GM13977 (cell line): ENCODE measurements at regions not wholly inside any gene's neighbourhood (a gene's known extent, or its start where the extent isn't known, plus 50 kb on each side); places are given as distances from the start of the nearest gene placed in this dataset.
"Not testable (repeated sequence)": the region's sequence is repeated elsewhere in the genome, so short reads cannot be mapped to it uniquely, and the experiment has no call there.

Experiments used
- DNase-seq: peaks from one replicate; pipeline ENCODE4 v3.0.0; 2012; ENCODE audit warnings: low spot score
- CTCF ChIP-seq: IDR thresholded peaks from 2 replicates; pipeline ENCODE4 v1.5.1; 2012; ENCODE audit warnings: mild to moderate bottlenecking, control low read depth; ENCODE audit not compliant: insufficient read depth; ENCODE audit errors: extremely low read depth, missing control alignments
- in situ Hi-C: fragments of 300-500 bp; cut with MboI; formaldehyde crosslinking; loops from one replicate; pipeline ENCODE4 v1.12.0; 2022; ENCODE audit warnings: low sequenced_read_pairs, low pct_unique_long_range_greater_than_20kb, mixed read lengths, inconsistent platforms; ENCODE audit not compliant: unreplicated experiment

GRCh38 chr5:118590806-118591205 lies 397.5 kb downstream of the DTWD2 start:
- DNase-seq, result no peak
- in situ Hi-C loops, result no loop called here
- TF ChIP-seq CTCF, result no peak

GRCh38 chr5:118580949-118581348 lies 407.4 kb downstream of the DTWD2 start:
- no peak for TF ChIP-seq CTCF
- no peak for DNase-seq
- in situ Hi-C loops, result no loop called here

GRCh38 chr5:118578093-118578492 lies 410.3 kb downstream of the DTWD2 start:
- no peak for TF ChIP-seq CTCF
- in situ Hi-C loops, result no loop called here

GRCh38 chr5:118577621-118578020 lies 410.7 kb downstream of the DTWD2 start:
- in situ Hi-C loops, result no loop called here
- no peak for DNase-seq
- TF ChIP-seq CTCF, result no peak

More at GRCh38 chr5:118578093-118578492, 410.3 kb downstream of the DTWD2 start:
- no peak for DNase-seq

- DNase-seq, in situ Hi-C loops: not testable (repeated sequence)
Measured at GRCh38 chr5:118570276-118570675, 418.1 kb downstream of the DTWD2 start.

GRCh38 chr5:118569596-118569995 lies 418.8 kb downstream of the DTWD2 start:
- in situ Hi-C loops, DNase-seq: not testable (repeated sequence)

GRCh38 chr5:118565335-118565971 lies 422.9 kb downstream of the DTWD2 start:
- in situ Hi-C loops, result no loop called here
- DNase-seq, result no peak
- no peak for TF ChIP-seq CTCF

- in situ Hi-C loops, result no loop called here
- no peak for TF ChIP-seq CTCF
Measured at GRCh38 chr5:118561971-118562370, 426.4 kb downstream of the DTWD2 start.

More at GRCh38 chr5:118561971-118562370, 426.4 kb downstream of the DTWD2 start:
- no peak for DNase-seq
